Left renal cortex interstitium (tissue), 4 donors: ENCODE measurements at regions not wholly inside any gene's neighbourhood (a gene's known extent, or its start where the extent isn't known, plus 50 kb on each side); places are given as distances from the start of the nearest gene placed in this dataset.
"Not testable (repeated sequence)": the region's sequence is repeated elsewhere in the genome, so short reads cannot be mapped to it uniquely, and the experiment has no call there.

ENCODE experiments used
- DNase-seq, 4 donors: peaks; one replicate each; pipeline ENCODE4 v3.0.0-alpha.2; 2013; ENCODE audit warnings: low read depth in 4 of 4, low spot score in 2 of 4, missing footprints in 1 of 4

DNA sequence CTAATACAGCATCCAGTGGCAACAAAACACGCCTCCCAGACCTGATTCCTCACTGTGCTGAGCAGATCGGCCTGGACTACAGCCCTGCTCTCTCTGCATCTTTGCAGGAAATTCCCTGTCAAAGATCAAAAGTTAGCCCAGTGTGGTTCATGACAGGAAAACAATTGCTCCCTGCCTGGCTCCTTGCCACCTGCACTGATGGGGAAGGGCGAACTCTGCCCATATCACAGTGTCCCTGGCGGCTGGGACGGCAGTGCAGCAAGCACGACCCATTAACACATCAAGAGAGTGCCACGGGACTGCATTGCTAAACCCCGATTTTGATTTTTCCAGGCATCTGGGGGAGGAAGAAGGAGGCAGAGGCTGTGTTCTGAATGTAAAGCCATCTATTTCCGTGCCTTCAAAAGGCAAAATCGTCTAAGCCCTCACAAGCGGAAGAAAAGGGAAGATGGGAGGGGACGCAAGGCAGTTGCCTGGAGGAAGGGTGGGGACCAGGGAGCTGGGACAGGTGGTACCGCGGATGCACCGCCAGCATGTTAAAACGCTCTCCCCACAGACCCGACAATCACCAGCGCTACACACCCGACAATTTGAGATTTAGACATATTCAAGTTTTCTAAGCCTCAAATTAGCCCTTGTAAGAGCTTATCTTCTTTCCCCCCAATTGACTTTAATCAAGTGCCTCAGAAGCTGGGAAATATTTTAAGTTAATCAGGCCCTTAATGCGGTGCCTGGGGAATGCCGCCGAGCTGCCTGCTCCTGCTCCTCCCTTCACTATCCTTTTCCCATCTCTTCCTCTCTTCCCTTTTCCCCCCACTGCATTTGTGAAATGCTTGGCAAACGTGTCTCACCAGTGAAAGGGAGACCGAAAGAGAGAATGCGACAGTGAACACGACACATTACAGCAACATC, 238.8 kb upstream of the CDH5 start:
- peak in 1 of 4 donors; percentile 41 for DNase-seq

DNA sequence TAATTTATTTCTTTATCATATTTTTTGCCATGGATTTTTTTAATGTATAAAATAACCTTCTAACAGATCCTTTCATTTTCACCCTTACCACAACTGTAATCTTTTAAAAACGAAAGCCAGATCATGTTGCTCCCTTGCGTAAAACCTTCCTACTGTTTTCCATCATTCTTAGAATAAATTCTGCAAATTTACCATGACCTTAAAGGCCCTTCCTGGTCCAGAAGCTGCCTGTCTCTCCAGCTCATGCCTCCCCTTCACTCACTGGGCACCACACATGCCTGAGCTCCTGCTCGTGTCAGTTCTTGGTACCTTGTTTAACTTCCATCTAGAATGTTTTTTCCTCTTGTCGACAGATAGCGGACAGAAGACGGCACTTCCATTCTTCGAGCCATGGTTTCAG, 245.0 kb upstream of the CDH5 start:
- no peak for DNase-seq

DNA sequence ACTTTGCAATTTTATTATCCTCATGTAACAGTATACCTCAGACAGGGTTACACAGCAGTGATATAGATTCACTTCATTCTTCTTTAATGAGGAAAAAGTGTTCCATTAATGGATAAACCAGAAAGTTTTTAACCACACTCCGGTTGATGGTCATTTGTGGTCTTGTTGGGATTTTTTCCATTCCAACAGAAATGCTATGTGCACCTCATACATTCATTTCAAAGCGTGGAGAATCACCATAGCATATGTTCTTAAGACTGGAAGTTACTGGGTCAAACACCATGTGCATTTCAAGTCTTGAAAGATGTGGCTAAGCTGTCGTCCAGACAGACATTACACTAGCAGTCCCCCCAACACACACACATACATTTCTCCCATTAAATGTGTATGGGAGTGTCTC, 245.8 kb upstream of the CDH5 start:
- DNase-seq: no peak

DNA sequence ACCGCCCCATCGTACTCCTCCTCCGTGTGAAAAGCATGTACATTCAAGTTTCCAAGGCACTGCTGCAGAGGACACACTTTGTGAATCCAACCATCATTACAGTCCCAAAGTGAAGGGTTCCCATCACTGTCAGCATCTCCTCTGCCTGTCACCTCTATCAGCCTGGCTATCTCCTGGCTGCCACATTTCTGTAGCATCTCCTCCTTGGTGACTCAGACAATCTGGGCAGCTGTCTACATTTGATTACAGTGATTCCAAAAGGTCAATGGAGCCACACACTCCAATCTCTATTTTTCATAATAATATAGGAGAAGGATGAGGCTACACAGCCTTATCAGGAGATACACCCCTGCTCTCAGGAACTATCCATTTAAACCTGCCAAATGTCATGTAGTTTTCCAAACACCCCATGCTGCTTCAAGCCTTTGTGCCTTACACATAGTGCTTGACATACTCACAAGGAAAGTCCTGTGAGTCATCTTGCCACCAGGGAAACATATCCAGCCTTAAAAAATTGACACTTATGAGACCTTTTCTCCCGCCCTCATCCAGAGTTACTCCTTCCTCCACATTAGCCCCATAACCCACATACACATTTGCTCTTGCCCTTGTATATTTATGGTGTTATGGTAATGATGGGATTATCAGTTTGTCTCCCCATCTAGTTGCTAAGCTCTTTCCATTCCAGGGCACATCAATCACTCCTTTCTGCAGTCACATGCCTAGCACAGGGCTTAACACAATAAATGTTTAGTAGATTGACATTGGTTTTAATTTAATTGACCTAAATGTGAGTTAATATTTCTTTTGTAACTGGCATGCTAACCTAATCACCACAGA, 250.1 kb upstream of the CDH5 start:
- DNase-seq: no peak

DNA sequence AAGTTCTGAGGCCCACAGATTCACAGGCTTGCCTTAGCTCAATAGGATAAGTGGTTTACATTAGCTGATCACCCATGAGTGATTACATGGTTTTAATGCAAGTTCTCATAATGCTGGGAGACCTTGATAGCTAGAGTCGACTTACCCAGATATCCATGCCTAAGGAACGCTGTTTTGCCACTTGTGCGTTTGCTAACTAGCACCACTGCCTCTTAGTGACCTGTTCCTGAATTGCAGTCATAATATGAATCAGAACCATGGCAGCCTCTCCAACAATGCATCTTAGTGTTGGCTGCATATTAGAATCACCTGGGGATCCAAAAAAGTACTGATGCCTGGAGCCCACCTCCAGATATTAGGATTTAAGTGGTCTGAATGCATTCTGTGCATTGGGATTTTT, 251.1 kb upstream of the CDH5 start:
- DNase-seq: no peak

DNA sequence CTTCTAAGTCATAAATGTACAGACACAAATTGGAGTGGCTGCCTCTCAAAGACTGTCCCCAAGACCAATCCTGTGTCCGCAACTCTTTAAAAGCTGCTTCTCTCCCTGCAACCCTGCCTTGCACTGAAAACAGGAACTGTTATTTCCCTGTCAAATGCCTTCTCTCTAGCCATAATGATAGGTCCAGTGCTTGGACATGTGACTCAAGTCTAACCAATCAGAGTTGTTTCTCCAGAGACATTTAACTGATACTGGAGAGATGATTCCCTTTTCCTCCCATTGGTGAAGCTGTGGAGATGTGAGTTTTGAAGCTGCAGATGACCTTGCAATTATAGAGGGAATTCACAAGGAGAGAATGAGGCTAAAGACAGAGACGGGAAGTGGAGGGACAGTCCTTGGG, 253.3 kb upstream of the CDH5 start:
- DNase-seq: no peak

DNA sequence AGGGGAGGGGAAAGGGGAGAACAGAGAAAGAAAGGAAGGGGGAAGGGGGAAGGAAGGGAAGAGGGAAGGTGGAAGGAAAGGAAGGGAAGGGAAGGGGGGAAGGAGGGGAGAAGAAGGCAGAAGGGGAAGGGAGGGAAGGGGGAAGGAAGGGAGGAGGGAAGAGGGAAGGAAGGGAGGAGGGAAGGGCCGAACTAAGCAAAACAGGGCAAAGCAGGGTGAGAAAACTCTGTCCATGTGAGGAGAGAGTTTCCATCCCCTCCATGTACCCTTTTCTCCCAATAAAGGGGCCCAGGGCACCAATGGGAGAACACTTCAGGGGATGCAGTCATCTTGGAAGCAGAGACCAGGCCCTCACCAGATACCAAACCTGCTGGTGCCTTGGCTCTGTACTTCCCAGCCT, 256.8 kb upstream of the CDH5 start:
- no peak for DNase-seq

DNA sequence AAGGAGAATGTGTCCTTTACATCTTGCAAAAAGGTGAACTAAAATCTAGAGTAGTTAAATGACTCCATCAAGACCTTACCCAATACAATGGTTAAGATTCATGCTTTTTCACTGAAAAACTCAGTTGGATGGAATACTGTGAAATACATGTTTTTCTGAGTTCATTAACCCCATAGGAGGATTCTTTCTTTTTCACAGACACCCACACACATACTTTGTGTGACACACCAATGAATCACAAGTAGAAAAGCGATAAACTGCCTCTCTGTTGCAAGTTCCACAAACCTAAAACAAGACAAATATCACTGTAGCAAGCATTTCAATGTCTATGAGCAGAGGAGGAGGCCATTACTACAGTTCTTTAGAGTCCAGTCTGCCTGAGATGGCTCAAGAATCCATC, 258.8 kb upstream of the CDH5 start:
- no peak for DNase-seq

DNA sequence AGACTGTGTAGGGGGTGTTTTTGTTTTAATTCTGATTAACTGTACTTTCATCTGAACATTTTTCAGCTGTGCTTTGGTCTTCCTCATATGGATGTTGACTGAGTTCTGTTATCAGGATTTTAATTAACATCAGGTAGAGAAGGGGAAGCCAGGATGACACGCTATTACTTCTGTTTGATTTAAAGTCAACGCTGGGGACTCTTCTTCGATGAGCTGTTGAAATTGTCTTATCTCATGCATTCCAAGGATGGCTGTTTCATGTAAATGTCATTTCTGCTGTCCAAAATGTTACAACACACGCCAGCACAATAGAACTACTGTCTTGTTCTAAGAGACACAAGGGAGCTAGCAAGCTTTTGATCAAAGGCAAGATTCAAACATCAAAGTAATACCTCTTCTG, 263.3 kb upstream of the CDH5 start:
- DNase-seq: no peak

DNA sequence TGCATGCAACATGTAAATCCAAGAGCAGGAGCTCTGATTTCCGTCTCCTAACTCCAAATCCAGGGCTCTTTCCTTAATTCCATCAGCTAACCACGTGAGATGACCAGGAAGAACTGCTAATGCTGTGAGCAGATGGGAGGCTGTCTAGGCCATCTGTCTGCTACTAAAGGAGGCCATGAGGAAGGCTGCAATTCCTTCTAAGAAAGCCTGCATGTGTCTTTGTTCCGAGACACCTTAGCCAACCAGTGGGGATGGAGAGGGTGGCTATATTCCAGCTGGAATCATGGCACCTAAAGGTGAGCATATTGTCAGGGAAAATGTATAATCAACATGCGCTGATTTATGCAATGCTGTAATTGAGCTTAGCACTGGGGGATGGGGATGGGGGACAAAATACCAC, 267.2 kb upstream of the CDH5 start:
- DNase-seq: no peak

DNA sequence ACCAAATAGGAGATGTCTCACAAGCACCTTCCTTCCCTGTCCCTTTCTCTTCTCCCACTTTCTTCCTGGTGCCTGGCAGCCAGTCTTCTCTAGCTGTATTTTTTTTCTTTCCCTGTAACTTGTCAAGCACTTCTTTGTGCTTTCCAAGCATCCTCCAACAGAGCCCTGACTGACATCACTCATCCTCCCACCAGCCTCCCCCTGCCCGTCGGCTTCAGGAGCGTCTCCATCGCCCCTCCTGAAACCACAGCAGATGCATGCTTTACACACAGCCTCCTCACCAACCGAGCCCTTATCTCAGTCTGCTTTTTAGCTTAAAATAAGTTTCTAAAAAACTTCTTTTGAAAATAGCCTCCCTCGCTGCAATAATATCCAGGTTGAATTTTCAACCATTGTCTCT, 268.7 kb upstream of the CDH5 start:
- DNase-seq: no peak

DNA sequence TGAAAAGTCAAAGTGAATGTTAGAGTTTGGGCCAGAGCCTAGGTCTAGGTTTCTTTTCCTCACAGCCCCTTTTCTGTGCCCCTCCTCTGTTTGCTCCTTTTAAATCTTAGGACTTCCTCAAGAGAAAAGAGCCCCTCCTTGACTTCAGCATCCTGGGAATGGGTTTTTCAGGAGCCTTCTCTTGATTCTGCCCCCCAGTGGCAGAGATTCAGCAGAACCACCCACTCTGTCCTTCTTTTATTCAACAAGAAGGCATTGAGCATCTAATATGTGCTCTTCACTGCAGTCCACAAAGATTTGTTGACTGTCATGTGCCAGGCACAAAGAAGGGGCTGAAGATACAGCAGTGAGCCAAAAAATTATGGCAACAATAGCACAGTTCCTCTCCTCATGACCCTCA, 270.8 kb upstream of the CDH5 start:
- DNase-seq: no peak

DNA sequence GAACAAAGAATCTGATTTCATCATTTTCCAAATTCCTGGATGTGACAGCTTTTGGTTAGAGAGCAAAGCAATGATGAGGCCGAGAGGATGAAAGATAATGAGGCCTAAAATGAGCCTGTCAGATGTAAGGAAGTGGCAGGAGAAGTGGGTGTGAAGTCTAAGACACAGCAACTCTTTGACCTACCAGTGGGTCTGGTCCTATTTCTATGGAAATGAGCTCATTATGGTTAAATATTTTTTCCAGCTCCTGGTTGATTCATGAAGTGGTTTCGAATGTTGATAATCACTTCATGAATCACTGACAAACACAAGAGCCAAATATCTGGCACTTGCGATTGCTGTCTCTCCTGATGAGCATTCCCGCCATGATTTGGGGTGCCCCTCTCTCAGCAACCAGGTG, 273.3 kb upstream of the CDH5 start:
- no peak for DNase-seq

DNA sequence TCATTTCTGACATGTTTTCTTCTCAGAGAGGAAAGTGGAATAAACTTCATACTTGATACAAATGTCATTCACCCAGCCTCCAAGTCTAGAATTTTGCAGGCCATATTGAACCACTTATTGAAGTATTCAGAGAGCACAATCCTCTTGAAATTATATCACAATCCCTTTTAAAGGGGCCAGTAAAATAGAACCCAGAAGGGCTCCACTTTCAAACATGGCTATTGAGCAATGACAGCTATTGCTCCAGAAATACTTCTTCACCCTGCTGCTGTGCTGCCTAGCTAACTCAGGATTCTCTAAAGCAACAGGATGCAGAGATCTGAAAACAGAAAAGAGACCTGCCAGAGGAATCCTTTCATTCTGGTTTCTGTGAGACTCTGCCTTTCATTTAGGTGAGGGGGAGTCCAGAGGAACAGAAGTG, 275.0 kb upstream of the CDH5 start:
- DNase-seq: no peak

DNA sequence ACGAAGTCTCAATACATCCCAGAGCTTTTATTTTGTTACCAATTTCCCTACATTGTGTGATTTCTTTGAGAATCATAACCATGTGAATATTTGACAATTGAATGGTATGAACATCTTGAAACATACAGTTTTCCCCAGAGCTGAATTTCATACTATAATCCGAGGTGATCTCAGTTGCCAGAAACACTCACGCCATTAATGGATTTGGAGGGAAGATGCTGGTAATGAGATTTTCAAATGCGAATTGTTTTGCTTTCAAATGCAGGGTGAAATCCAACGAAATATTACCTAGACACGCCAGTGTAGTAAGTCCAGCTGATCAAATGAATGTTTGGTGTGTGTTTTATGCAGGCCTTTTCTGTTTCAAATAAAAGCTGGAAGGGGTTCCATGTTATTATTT, 277.8 kb upstream of the CDH5 start:
- DNase-seq: no peak

DNA sequence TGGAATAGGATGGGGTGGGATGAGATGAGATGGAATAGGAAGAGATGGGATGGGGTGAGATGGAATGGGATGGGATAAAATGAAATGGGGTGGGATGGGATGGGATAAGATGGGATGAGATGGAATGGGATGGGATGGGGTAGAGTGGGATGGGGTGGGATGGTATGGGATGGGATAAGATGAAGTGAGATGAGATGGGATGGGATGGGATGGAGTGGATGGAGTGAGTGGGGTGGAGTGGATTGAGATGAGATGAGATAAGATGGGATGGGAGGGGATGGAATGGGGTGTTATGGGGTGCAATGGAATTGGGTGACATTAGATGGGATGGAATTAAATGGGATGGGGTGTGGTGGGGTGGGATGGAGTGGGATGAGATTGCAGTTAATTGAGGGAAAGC, 279.2 kb upstream of the CDH5 start:
- DNase-seq: no peak

DNA sequence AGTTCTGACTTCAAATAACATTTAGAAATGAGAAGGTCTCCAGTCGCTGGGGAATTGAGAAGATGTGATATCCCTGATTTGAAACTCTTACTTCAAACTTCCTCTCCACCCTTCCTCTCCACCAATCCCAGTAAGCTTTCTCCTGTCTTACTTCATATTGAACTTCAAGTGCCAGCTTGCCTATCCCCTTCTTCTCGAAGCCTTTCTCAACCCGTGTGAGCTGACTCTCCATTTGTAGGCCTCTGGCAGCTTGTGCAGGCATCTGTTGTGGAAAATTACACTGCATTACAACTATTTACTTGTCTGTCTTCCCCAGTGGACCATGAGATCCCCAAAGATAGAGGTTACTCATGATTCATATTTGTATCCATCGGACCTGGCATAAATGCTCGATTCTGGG, 280.8 kb upstream of the CDH5 start:
- no peak for DNase-seq

DNA sequence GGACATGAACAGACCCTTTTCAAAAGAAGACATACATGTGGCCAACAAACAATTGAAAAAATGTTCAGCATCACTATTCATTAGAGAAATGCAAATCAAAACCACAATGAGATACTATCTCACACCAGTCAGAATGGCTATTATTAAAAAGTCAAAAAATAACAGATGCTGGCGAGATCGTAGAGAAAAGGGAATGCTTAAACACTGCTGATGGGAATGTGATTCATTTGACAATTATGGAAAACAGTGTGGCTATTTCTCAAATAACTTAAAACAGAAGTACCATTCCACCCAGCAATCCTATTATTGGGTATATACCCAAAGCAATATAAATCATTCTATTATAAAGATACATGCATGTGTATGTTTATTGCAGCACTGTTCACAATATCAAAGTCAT, 281.8 kb upstream of the CDH5 start:
- not testable (repeated sequence) for DNase-seq

DNA sequence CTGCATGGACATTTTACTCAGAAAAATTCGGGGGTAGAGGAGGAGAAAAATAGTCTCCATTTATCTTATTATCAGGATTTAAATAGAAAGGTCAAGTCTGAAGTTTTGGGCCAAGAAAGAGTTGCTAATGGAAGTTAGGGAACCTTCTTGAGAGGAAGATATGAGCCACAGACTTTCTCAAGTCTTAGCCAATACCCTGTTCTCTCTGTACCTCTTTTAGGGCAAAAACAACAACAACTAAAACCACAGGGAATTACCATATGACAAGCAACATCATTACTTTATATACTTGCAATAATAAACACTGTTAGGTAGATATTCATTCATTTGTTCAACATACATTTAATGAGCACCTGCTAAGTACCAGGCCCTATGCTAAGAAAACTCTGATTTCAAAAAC, 282.2 kb upstream of the CDH5 start:
- no peak for DNase-seq

DNA sequence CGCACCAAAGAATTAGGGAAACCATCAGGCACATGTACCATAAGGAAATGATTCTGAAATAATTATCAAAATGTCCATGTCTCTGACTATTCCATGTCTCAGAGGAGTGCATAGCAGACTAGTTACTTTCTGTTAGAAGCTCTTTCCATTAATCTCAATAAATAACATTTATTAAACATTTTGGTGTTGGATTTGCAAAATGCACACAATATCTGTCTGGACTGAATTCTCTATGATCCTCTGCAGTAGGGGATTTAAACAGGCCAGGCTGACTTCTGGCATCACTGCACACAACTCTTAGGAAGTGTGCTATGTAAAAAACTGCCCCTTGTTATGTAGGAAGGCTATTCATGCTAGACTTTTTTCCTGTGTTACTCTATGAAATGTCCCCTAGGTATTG, 283.3 kb upstream of the CDH5 start:
- no peak for DNase-seq

DNA sequence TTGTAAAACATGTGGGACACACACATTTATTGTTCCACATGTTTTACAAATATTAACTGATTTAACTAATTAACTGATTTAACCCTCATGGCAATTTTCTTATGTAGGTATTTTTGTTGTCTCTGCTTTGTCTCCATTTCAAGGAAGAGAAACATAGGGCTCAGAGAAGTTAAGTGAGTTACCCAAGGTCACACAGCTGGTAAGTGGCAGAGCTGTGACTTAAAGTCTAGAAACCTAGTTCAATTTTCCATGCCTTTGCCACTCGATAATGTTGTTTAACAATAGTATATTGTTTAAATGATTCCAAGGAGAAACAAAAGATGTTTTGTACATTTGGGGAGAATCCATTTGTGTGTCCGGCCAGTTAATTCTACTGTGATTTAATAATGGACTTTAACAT, 284.1 kb upstream of the CDH5 start:
- no peak for DNase-seq

DNA sequence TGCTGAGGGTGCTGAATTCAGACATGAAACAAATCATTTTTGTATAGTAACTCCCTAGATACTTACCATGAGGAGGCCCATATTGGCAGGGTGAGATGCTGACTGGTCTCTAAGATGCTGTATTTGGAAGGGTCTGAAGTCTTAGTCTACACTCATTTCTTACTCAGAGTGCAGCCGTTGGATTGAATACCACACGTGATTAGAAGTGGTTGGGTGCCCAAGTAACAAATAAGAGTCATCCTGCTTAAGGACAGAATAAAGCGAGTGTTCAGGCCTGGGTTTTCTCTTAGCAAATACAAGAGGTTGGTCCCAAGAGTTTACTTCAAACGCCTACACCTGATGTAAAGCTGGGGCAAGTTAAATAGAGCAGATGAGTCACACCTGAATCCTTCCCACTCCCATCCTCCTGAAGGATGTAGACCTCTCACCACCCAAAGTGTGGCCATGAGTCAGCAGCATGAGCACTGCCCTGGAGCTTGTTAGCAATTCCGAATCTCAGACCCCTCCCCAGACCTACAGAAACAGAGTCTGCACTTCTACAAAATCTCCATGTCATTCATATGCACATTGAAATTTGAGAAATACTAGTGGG, 284.6 kb upstream of the CDH5 start:
- DNase-seq: no peak
